SU-DHL-6 (cell line): ENCODE measurements at regions not wholly inside any gene's neighbourhood (a gene's known extent, or its start where the extent isn't known, plus 50 kb on each side); places are given as distances from the start of the nearest gene placed in this dataset.
A peak's percentile ranks its signal among the peaks of the same experiment; 100 is the strongest.

ENCODE experiments used
- H2AFZ ChIP-seq: fragments of 200-600 bp; sonication (generic); 2 replicates; pipeline ENCODE4 v1.6.1; 2014; ENCODE audit warnings: low read depth, mild to moderate bottlenecking, moderate library complexity, mixed read lengths, antibody characterized with exemption, low read length; ENCODE audit not compliant: severe bottlenecking
- H3F3A ChIP-seq: fragments of 200-600 bp; shearing (Covaris generic); 2 replicates; pipeline ENCODE4 v1.6.0; 2016; ENCODE audit warnings: antibody characterized with exemption, mild to moderate bottlenecking; ENCODE audit not compliant: insufficient read depth
- H3K27ac ChIP-seq: fragments of 200-600 bp; sonication (generic); 2 replicates; pipeline ENCODE4 v1.5.1; 2016; ENCODE audit warnings: low read depth, mild to moderate bottlenecking, low read length, moderate library complexity, mixed read lengths
- H3K27me3 ChIP-seq: fragments of 200-600 bp; sonication (generic), shearing (Covaris generic); 2 replicates; pipeline ENCODE4 v1.6.0; 2014; ENCODE audit warnings: mild to moderate bottlenecking, low read length
- H3K36me3 ChIP-seq: fragments of 200-600 bp; sonication (generic); 2 replicates; pipeline ENCODE4 v1.6.1; 2014; ENCODE audit warnings: mild to moderate bottlenecking, low read length, mixed read lengths
- H3K4me2 ChIP-seq: fragments of 300-600, 200-600 bp; shearing (Covaris generic), sonication (generic); 2 replicates; pipeline ENCODE4 v1.6.0; 2014; ENCODE audit warnings: low read length, low read depth, mild to moderate bottlenecking; ENCODE audit not compliant: poor library complexity, severe bottlenecking
- H3K4me3 ChIP-seq: fragments of 200-600 bp; sonication (generic); 2 replicates; pipeline ENCODE4 v1.5.1; 2014; ENCODE audit warnings: antibody characterized with exemption, low read length, mild to moderate bottlenecking, mixed read lengths; ENCODE audit not compliant: insufficient read depth, poor library complexity, severe bottlenecking
- H3K79me2 ChIP-seq: fragments of 200-600 bp; sonication (generic); 2 replicates; pipeline ENCODE4 v1.6.1; 2014; ENCODE audit warnings: mild to moderate bottlenecking, low read length, moderate library complexity; ENCODE audit not compliant: insufficient read depth
- H3K9ac ChIP-seq: fragments of 200-600 bp; sonication (generic); 2 replicates; pipeline ENCODE4 v1.7.0; 2014; ENCODE audit warnings: mild to moderate bottlenecking, low read length
- H3K9me2 ChIP-seq: fragments of 200-600 bp; sonication (generic); replicated peaks from 2 replicates; pipeline ENCODE4 v1.6.1; 2014; ENCODE audit warnings: low read length; ENCODE audit not compliant: insufficient read depth
- H3K9me3 ChIP-seq: fragments of 200-600 bp; sonication (generic); 2 replicates; pipeline ENCODE4 v1.6.1; 2014; ENCODE audit warnings: low read length, mixed read lengths; ENCODE audit not compliant: insufficient read depth
- H4K20me1 ChIP-seq: fragments of 200-600 bp; sonication (generic); 2 replicates; pipeline ENCODE4 v1.6.1; 2014; ENCODE audit warnings: low read depth, mild to moderate bottlenecking, antibody characterized with exemption, low read length, moderate library complexity, mixed read lengths
- EZH2phosphoT487 ChIP-seq: fragments of 200-600 bp; sonication (generic), shearing (Covaris generic); conservative IDR thresholded peaks from 2 replicates; pipeline ENCODE4 v1.6.1; 2018; ENCODE audit warnings: mild to moderate bottlenecking, antibody characterized with exemption, low read length, moderate library complexity, mixed read lengths
- TF ChIP-seq, protein P1 (sequence below): fragments of 200-600 bp; sonication (generic); IDR thresholded peaks from one replicate; pipeline ENCODE4 v1.5.1; 2017; ENCODE audit warnings: antibody characterized with exemption, mild to moderate bottlenecking, low read length, moderate library complexity; ENCODE audit not compliant: insufficient read depth, poor library complexity, severe bottlenecking

DNA sequence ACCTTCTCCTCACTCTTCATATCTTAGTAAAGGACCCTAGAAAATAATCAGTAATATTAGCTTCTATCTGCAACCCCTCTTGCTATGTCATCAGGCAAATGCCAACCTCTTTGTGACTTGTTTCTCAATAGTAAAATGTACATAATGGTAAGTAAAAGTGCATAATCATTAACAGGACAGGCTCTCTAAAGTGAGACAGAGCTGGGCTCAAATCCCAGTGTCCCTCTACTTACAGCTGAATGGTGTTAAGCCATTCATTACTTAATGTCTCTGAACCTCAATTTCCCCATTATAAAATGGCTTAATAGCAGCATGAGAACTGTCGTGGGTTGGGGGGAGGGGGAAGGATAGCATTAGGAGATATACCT lies 62.6 kb upstream of the ATP11B start:
- Histone ChIP-seq H4K20me1 (no peaks in the 10 kb centered on the region), H3K9ac (no peak overlapping the region), H3K79me2 (no peaks in the 10 kb centered on the region), H3F3A (no peaks in the 10 kb centered on the region), H3K9me3 (no peaks in the 10 kb centered on the region), H2AFZ (no peak overlapping the region), H3K4me2 (peak overlapping the region; percentile 8), H3K36me3 (no peaks in the 10 kb centered on the region), H3K27ac (no peak overlapping the region), H3K9me2 (no peaks in the 10 kb centered on the region), H3K4me3 (no peak overlapping the region), H3K27me3 (no peaks in the 10 kb centered on the region)
- TF ChIP-seq, protein P1, sequence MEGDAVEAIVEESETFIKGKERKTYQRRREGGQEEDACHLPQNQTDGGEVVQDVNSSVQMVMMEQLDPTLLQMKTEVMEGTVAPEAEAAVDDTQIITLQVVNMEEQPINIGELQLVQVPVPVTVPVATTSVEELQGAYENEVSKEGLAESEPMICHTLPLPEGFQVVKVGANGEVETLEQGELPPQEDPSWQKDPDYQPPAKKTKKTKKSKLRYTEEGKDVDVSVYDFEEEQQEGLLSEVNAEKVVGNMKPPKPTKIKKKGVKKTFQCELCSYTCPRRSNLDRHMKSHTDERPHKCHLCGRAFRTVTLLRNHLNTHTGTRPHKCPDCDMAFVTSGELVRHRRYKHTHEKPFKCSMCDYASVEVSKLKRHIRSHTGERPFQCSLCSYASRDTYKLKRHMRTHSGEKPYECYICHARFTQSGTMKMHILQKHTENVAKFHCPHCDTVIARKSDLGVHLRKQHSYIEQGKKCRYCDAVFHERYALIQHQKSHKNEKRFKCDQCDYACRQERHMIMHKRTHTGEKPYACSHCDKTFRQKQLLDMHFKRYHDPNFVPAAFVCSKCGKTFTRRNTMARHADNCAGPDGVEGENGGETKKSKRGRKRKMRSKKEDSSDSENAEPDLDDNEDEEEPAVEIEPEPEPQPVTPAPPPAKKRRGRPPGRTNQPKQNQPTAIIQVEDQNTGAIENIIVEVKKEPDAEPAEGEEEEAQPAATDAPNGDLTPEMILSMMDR = no peak
- TF ChIP-seq EZH2phosphoT487 = no peak

DNA sequence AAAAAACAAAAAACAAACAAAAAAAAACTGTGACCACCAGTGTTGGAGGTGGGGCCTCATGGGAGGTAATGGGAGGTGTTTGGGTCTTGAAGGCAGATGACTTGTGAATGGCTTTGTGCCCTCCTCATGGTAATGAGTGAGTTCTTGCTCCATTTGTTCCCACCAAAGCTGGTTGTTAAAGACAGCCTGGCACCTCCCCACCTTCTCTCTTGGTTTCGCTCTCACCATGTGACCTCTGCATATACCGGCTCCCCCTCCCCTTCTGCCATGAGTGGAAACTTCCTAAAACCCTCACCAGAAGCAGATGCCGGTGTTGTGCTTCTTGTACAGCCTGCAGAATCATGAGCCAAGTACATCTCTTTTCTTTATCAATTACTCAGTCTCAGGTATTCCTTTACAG lies 61.5 kb upstream of the ATP11B start:
- Histone ChIP-seq H3K27ac (no peak overlapping the region), H3K27me3 (no peaks in the 10 kb centered on the region), H3K4me3 (no peak overlapping the region), H3K36me3 (no peaks in the 10 kb centered on the region), H3K9me3 (no peaks in the 10 kb centered on the region), H2AFZ (no peak overlapping the region), H3K4me2 (no peak overlapping the region), H3K79me2 (no peaks in the 10 kb centered on the region), H3F3A (no peaks in the 10 kb centered on the region), H4K20me1 (no peaks in the 10 kb centered on the region), H3K9me2 (no peaks in the 10 kb centered on the region), H3K9ac (no peak overlapping the region)
- TF ChIP-seq EZH2phosphoT487 = no peak
- TF ChIP-seq, protein P1 = no peak

DNA sequence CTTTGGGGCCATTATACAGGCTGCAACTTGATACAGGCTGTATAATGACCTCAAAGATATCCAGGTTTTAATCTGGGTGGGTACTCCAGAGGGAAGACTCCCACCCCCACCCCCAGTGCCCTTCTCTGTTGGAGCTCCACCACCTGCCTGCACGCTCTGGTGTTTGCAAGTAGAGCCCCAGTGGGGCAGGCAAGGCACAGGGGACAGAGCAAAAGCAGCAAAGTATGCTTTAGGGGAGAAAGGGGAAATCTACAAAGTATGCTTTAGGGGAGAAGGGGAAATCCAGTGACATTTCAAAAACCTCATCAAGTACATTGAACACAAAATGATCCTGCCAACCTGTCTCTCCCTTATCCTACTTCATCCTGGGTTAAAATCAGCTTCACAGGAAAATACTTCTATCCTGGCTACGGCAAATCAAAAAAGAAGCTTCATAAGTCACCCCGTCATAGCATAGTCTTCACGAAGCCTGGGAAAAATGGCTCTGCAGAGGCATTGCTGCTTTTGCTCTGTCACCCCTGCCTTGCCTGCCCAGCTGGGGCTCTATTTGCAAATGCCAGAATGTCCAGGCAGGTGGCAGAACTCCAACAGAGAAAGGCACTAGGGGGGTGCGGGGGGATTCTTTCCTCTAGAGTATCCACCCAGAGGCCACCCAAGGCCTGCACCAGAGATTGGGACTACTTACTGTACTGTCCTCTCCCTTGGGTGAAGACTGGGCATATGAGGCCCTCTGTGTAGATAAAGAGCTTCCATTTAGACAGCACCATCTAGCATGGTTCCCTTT lies 60.9 kb upstream of the ATP11B start:
- Histone ChIP-seq H3K4me2 (no peak overlapping the region), H4K20me1 (no peaks in the 10 kb centered on the region), H3K27me3 (no peaks in the 10 kb centered on the region), H3F3A (no peaks in the 10 kb centered on the region), H3K27ac (no peak overlapping the region), H3K9ac (no peak overlapping the region), H3K4me3 (no peak overlapping the region), H3K36me3 (no peaks in the 10 kb centered on the region), H2AFZ (no peak overlapping the region), H3K9me2 (no peaks in the 10 kb centered on the region), H3K9me3 (no peaks in the 10 kb centered on the region), H3K79me2 (no peaks in the 10 kb centered on the region)
- TF ChIP-seq EZH2phosphoT487 = no peak
- TF ChIP-seq, protein P1 = no peak
